ENCODE measurements at regions not wholly inside any gene's neighbourhood (a gene's known extent, or its start where the extent isn't known, plus 50 kb on each side); places are given as distances from the start of the nearest gene placed in this dataset.

GRCh38 chr5:14011089-14012020, 66.9 kb upstream of the DNAH5 start:
- DNase-seq = peak; percentile 92

DNA sequence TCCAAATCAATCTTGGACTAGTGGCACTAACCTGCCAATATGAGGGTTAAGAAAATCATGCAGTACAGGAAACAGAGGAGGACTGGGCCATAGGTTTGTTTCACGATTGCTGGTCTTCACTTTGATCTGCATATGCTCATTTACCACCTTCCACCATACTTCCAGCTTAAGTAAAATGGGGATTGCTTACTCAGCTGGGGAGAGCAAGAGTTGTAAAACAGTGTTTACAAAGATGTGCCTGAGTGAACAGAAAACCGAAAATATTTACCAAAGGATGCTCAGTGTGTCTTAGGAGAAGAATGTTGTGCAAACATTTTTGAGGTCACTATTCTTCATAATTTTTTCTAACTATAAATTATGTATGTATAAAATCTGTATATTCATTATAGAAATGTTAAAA, 65.1 kb upstream of the DNAH5 start:
- no peak for DNase-seq

DNA sequence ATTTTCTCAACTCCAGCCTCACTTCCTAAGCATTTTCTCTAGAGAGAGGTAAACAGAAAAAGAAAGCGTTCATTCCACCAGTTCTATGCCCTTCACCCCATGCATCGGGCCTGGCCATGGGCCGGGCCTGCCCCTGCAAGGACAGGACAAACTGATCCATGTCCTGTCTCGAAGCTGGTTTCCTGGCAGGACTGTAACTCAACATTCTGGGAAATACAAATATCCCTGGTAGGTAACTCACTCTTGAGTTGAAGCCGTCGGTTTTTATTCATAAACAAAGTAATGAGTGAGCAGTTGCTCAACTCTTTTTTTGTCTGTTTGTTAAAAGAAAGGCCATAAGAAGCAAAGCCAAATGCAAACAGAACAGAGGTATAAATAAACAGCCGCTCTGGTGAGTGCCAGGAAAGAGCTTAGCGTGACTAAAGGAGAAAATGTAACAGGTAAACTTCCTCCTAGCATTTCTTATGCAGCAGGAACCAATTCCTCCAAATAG, 64.4 kb upstream of the DNAH5 start:
- no peak for DNase-seq

DNA sequence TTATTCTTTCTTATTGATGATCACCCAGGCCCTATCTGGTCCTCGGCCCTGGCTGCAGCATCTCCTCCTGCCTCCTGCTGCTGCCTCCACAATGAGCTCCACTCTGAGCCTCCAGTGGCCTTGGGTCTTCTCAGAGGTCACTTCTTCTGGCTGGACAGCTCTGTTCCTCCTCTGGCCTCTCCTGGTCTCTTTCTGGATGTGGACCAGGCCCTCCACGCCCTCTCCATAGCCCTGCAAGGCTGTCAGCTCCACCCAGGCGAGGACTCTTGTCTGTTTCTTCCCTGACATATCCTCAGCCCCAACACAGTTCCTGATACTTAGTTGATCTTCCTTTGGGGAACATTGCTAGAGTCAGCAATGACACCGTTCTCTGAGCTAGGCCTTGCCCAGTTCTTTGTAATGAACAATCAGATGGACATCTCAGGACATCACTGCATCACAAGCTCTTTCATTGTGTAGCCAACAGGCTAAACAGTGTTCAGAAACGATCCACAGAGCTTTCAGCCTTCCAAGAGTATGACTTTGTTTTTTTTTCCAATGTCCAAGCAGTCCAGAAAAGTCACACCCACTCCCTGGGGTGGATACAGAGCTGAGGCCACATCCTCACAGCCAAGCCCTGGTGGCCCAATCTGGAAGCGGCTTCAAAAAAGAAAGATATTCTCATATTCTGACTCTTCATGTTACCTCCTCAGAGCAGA, 62.5 kb upstream of the DNAH5 start:
- DNase-seq = peak; percentile 64

DNA sequence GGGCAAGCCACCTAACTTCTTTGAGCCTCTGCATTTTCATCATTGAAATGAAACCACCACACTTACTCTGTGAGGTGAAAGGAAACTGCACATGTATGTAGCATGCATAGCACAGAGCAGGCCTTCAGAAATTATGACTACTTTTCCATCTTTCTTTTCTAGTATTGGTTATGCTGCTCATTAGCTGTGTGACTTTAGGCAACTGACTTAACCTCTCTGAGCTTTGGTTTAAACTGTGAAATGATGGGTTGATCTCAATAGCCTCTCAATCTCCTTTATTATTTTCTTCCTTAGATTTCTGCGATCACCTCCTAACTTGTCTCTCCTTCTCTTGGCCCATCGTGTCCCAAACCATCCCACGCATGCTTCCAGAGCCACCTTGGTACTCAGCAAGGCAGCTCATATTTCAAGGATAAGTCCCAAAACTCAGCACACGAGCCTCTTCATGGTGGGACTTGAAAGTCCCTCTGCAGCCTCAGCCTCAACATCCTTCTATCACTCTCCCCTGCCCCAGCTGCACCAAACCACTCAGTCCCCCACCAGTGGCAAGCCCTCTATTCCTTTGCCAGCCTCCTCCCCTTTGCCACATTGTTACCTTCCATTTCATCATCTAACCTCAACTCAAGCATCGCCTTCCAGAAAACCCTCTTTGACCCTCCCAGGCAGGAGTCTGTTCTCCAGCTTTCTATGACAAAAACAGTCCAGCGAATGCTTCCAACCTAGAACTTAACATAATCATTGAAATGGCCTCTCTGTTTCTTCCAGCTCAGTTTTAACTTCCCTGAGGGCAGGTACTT, 60.3 kb upstream of the DNAH5 start:
- no peak for DNase-seq

DNA sequence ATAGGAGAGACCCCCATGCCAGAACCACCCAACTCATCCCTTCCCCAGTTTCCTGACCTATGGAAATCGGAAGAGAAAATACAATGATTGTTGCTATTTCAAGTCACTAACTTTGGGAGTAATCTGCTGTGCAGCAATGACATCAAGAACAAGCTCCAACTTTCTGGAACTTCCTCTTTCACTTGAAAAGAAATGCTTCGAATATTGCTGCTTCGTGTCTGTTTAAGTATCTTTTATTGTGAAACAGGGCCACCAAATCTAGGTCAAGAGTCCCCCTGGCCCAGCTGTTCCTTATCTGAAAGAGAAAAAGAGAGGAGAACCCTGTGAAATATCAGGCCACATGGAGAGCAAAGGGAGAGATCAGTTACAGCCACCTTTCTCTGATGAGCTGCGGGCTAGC, 59.4 kb upstream of the DNAH5 start:
- no peak for DNase-seq

- no peak for DNase-seq
These were observed 59.0 kb upstream of the DNAH5 start for GRCh38 chr5:14003513-14003912.

DNA sequence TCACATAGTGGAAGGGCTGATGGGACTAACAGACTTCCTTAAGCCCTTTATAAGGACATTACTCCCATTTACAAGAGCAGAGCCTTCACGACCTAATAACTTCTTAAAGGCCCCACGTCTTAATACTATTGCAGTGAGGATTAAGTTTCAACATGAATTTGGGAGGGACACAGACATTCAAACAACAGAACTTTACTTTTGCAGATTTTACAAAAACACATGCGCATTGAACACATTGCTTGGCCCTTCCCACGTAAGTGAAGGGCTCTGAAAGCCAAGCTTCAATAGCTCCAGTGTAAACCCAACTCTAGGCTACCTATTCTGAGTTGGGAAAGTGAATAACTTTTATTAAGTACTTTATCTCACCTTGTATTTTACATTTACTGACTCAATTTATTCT, 53.8 kb upstream of the DNAH5 start:
- DNase-seq = no peak

GRCh38 chr5:13997514-13997913, 53.0 kb upstream of the DNAH5 start:
- no peak for DNase-seq

DNA sequence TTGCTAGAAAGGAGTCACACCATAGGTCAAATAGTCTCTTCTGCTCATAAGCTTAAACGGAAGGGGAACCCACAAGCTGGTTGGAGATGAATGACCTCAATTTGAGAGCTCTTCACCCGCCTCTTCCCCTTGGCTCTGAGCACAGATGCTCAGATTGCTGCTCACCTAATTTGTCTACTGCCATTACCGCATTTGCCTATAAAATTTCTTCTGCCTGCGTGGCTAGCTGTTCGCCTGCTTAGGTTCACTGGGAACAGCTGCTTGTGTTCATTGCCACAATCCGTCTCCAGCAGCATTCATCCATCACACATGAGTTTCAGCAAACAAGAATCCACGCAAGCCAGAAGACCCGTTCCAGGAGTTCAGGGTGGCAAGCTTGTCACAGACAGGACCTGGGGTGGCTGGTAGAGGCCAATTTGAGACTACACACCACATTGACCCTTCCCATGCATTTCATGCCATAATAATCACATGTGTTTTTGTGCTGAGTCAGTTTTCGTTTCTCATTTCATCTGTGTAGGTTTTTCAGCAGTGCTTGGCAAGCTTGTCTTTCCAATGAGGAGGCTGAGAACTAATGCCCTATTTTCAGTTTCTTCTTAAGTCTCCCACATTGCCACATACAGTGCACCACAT, 50.2 kb upstream of the DNAH5 start:
- no peak for DNase-seq
